GM23338 (cell line): ENCODE measurements at regions not wholly inside any gene's neighbourhood (a gene's known extent, or its start where the extent isn't known, plus 50 kb on each side); places are given as distances from the start of the nearest gene placed in this dataset.

Experiments
- ATAC-seq: fragments of 200-7000 bp; cut with Tn5 transposase; 3 replicates; pipeline ENCODE4 v1.9.1; 2020
- DNase-seq: peaks from one replicate; pipeline ENCODE4 v3.0.0-alpha.2; 2015; ENCODE audit warnings: low spot score
- H2AFZ ChIP-seq: fragments of 200-600 bp; sonication (generic); 2 replicates; pipeline ENCODE4 v1.8.0; 2016; ENCODE audit warnings: antibody characterized with exemption, mild to moderate bottlenecking, moderate library complexity
- H3F3A ChIP-seq: fragments of 200-600 bp; sonication (generic); replicated peaks from 2 replicates; pipeline ENCODE4 v1.8.0; 2017; ENCODE audit warnings: antibody characterized with exemption, mixed run types, low read depth
- H3K27ac ChIP-seq: fragments of 200-600 bp; sonication (generic); 2 replicates; pipeline ENCODE4 v1.6.1; 2016; ENCODE audit warnings: low read depth
- H3K27me3 ChIP-seq: fragments of 200-600 bp; sonication (generic); 2 replicates; pipeline ENCODE4 v1.8.0; 2016; ENCODE audit warnings: mild to moderate bottlenecking, mixed run types, moderate library complexity; ENCODE audit not compliant: insufficient read depth
- H3K36me3 ChIP-seq: fragments of 200-600 bp; sonication (generic); 2 replicates; pipeline ENCODE4 v1.8.0; 2016; ENCODE audit warnings: mild to moderate bottlenecking; ENCODE audit not compliant: insufficient read depth
- H3K4me1 ChIP-seq: fragments of 200-600 bp; sonication (generic); 2 replicates; pipeline ENCODE4 v1.8.0; 2016; ENCODE audit warnings: mild to moderate bottlenecking, moderate library complexity; ENCODE audit not compliant: insufficient read depth
- H3K4me2 ChIP-seq: fragments of 200-600 bp; sonication (generic); 2 replicates; pipeline ENCODE4 v1.7.1; 2017; ENCODE audit warnings: mixed run types
- H3K4me3 ChIP-seq: fragments of 200-600 bp; sonication (generic); 2 replicates; pipeline ENCODE4 v1.6.1; 2016; ENCODE audit warnings: mixed run types
- H3K79me2 ChIP-seq: fragments of 200-600 bp; sonication (generic); replicated peaks from 2 replicates; pipeline ENCODE4 v1.8.0; 2017; ENCODE audit warnings: mild to moderate bottlenecking; ENCODE audit not compliant: insufficient read depth
- H3K9me2 ChIP-seq: fragments of 200-600 bp; sonication (generic); 2 replicates; pipeline ENCODE4 v1.8.0; 2017; ENCODE audit not compliant: insufficient read depth
- H4K20me1 ChIP-seq: fragments of 200-600 bp; sonication (generic); replicated peaks from 2 replicates; pipeline ENCODE4 v1.8.0; 2017; ENCODE audit warnings: mild to moderate bottlenecking; ENCODE audit not compliant: insufficient read depth
- H3K27ac Mint-ChIP-seq: 2 replicates; pipeline ENCODE4 v1.8.0; 2020; ENCODE audit warnings: inconsistent platforms, mild to moderate bottlenecking, moderate library complexity, mixed read lengths
- H3K27me3 Mint-ChIP-seq: 3 replicates; pipeline ENCODE4 v1.8.0; 2022; ENCODE audit warnings: low read depth, mild to moderate bottlenecking, moderate library complexity, mixed read lengths, inconsistent platforms; ENCODE audit not compliant: insufficient read depth, poor library complexity
- H3K36me3 Mint-ChIP-seq: 3 replicates; pipeline ENCODE4 v1.8.0; 2021; ENCODE audit warnings: low read depth, mild to moderate bottlenecking, inconsistent platforms, moderate library complexity, mixed read lengths
- H3K4me1 Mint-ChIP-seq: 3 replicates; pipeline ENCODE4 v1.8.0; 2020; ENCODE audit warnings: mild to moderate bottlenecking, inconsistent platforms, mixed read lengths
- H3K4me3 Mint-ChIP-seq: 3 replicates; pipeline ENCODE4 v1.8.0; 2021; ENCODE audit warnings: moderate library complexity, mild to moderate bottlenecking, inconsistent platforms, mixed read lengths
- H3K9me3 Mint-ChIP-seq: 3 replicates; pipeline ENCODE4 v1.8.0; 2020; ENCODE audit warnings: moderate library complexity, mild to moderate bottlenecking, inconsistent platforms, mixed read lengths
- CREB1 ChIP-seq: fragments of 250-450 bp; sonication (Bioruptor Pico); IDR thresholded peaks from 2 replicates; pipeline ENCODE4 v1.5.0; 2020; ENCODE audit warnings: low read depth, mild to moderate bottlenecking, moderate library complexity
- EZH2 ChIP-seq: fragments of 200-600 bp; sonication (generic); IDR thresholded peaks from one replicate; pipeline ENCODE4 v1.8.0; 2017; ENCODE audit warnings: antibody characterized with exemption, mild to moderate bottlenecking, low read depth; ENCODE audit not compliant: unreplicated experiment
- EZH2phosphoT487 ChIP-seq: fragments of 200-600 bp; sonication (generic); IDR thresholded peaks from one replicate; pipeline ENCODE4 v1.8.1; 2018; ENCODE audit warnings: antibody characterized with exemption; ENCODE audit not compliant: unreplicated experiment
- JUNB ChIP-seq: IDR thresholded peaks from one replicate; pipeline ENCODE4 v1.6.1; 2016; ENCODE audit warnings: antibody characterized with exemption; ENCODE audit not compliant: unreplicated experiment
- NANOG ChIP-seq: IDR thresholded peaks from 2 replicates; pipeline ENCODE4 v1.6.1; 2016; ENCODE audit warnings: antibody characterized with exemption, borderline replicate concordance
- POLR2AphosphoS5 ChIP-seq: IDR thresholded peaks from 2 replicates; pipeline ENCODE4 v1.6.1; 2016; ENCODE audit warnings: antibody characterized with exemption, low read depth
- REST ChIP-seq: IDR thresholded peaks from one replicate; pipeline ENCODE4 v1.6.1; 2018; ENCODE audit warnings: antibody characterized with exemption; ENCODE audit not compliant: unreplicated experiment
- STAT1 ChIP-seq: IDR thresholded peaks from one replicate; pipeline ENCODE4 v1.6.1; 2016; ENCODE audit warnings: antibody characterized with exemption; ENCODE audit not compliant: unreplicated experiment
- ZNF114 ChIP-seq: fragments of 250-450 bp; sonication (Bioruptor Pico); IDR thresholded peaks from 2 replicates; pipeline ENCODE4 v1.5.0; 2020; ENCODE audit warnings: mild to moderate bottlenecking, moderate library complexity
- ZNF331 ChIP-seq: fragments of 250-450 bp; sonication (Bioruptor Pico); IDR thresholded peaks from 2 replicates; pipeline ENCODE4 v1.5.0; 2020; ENCODE audit warnings: low read depth, mild to moderate bottlenecking, moderate library complexity
- TF ChIP-seq, protein P1 (sequence below): fragments of 250-450 bp; sonication (Bioruptor Pico); IDR thresholded peaks from 2 replicates; pipeline ENCODE4 v1.5.0; 2020; ENCODE audit warnings: mild to moderate bottlenecking, moderate library complexity
- TF ChIP-seq, protein P2 (sequence below): IDR thresholded peaks from 2 replicates; pipeline ENCODE4 v1.6.1; 2016; ENCODE audit warnings: antibody characterized with exemption
- TF ChIP-seq, protein P3 (sequence below), 2 experiments: fragments of 200-600 bp in 1 of 2; sonication (generic) in 1 of 2; conservative IDR thresholded peaks; 2 replicates each; pipeline versions ENCODE4 v1.5.1 to v1.6.1; 2016 to 2017; ENCODE audit warnings: antibody characterized with exemption in 2 of 2, low read depth in 2 of 2, mild to moderate bottlenecking in 2 of 2, moderate library complexity in 1 of 2

- TF ChIP-seq EZH2 (no peak), NANOG (no peak), ZNF331 (CRISPR knock-in tag) (no peak), CREB1 (CRISPR knock-in tag) (no peak), JUNB (no peak), STAT1 (no peak), REST (no peak), POLR2AphosphoS5 (no peak), ZNF114 (CRISPR knock-in tag) (no peak), EZH2phosphoT487 (no peak)
- TF ChIP-seq, protein P1, sequence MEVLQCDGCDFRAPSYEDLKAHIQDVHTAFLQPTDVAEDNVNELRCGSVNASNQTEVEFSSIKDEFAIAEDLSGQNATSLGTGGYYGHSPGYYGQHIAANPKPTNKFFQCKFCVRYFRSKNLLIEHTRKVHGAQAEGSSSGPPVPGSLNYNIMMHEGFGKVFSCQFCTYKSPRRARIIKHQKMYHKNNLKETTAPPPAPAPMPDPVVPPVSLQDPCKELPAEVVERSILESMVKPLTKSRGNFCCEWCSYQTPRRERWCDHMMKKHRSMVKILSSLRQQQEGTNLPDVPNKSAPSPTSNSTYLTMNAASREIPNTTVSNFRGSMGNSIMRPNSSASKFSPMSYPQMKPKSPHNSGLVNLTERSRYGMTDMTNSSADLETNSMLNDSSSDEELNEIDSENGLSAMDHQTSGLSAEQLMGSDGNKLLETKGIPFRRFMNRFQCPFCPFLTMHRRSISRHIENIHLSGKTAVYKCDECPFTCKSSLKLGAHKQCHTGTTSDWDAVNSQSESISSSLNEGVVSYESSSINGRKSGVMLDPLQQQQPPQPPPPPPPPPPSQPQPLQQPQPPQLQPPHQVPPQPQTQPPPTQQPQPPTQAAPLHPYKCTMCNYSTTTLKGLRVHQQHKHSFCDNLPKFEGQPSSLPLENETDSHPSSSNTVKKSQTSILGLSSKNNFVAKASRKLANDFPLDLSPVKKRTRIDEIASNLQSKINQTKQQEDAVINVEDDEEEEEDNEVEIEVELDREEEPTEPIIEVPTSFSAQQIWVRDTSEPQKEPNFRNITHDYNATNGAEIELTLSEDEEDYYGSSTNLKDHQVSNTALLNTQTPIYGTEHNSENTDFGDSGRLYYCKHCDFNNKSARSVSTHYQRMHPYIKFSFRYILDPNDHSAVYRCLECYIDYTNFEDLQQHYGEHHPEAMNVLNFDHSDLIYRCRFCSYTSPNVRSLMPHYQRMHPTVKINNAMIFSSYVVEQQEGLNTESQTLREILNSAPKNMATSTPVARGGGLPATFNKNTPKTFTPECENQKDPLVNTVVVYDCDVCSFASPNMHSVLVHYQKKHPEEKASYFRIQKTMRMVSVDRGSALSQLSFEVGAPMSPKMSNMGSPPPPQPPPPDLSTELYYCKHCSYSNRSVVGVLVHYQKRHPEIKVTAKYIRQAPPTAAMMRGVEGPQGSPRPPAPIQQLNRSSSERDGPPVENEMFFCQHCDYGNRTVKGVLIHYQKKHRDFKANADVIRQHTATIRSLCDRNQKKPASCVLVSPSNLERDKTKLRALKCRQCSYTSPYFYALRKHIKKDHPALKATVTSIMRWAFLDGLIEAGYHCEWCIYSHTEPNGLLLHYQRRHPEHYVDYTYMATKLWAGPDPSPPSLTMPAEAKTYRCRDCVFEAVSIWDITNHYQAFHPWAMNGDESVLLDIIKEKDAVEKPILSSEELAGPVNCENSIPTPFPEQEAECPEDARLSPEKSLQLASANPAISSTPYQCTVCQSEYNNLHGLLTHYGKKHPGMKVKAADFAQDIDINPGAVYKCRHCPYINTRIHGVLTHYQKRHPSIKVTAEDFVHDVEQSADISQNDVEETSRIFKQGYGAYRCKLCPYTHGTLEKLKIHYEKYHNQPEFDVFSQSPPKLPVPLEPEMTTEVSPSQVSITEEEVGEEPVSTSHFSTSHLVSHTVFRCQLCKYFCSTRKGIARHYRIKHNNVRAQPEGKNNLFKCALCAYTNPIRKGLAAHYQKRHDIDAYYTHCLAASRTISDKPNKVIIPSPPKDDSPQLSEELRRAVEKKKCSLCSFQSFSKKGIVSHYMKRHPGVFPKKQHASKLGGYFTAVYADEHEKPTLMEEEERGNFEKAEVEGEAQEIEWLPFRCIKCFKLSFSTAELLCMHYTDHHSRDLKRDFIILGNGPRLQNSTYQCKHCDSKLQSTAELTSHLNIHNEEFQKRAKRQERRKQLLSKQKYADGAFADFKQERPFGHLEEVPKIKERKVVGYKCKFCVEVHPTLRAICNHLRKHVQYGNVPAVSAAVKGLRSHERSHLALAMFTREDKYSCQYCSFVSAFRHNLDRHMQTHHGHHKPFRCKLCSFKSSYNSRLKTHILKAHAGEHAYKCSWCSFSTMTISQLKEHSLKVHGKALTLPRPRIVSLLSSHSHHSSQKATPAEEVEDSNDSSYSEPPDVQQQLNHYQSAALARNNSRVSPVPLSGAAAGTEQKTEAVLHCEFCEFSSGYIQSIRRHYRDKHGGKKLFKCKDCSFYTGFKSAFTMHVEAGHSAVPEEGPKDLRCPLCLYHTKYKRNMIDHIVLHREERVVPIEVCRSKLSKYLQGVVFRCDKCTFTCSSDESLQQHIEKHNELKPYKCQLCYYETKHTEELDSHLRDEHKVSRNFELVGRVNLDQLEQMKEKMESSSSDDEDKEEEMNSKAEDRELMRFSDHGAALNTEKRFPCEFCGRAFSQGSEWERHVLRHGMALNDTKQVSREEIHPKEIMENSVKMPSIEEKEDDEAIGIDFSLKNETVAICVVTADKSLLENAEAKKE (CRISPR knock-in tag), result no peak
- TF ChIP-seq, protein P2, sequence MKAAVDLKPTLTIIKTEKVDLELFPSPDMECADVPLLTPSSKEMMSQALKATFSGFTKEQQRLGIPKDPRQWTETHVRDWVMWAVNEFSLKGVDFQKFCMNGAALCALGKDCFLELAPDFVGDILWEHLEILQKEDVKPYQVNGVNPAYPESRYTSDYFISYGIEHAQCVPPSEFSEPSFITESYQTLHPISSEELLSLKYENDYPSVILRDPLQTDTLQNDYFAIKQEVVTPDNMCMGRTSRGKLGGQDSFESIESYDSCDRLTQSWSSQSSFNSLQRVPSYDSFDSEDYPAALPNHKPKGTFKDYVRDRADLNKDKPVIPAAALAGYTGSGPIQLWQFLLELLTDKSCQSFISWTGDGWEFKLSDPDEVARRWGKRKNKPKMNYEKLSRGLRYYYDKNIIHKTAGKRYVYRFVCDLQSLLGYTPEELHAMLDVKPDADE, result no peak
- TF ChIP-seq, protein P3, sequence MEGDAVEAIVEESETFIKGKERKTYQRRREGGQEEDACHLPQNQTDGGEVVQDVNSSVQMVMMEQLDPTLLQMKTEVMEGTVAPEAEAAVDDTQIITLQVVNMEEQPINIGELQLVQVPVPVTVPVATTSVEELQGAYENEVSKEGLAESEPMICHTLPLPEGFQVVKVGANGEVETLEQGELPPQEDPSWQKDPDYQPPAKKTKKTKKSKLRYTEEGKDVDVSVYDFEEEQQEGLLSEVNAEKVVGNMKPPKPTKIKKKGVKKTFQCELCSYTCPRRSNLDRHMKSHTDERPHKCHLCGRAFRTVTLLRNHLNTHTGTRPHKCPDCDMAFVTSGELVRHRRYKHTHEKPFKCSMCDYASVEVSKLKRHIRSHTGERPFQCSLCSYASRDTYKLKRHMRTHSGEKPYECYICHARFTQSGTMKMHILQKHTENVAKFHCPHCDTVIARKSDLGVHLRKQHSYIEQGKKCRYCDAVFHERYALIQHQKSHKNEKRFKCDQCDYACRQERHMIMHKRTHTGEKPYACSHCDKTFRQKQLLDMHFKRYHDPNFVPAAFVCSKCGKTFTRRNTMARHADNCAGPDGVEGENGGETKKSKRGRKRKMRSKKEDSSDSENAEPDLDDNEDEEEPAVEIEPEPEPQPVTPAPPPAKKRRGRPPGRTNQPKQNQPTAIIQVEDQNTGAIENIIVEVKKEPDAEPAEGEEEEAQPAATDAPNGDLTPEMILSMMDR (conservative IDR thresholded peaks at IDR 0.05; ENCODE audit: low read depth in 2 of 2), result no peak
- H3K36me3 Mint-ChIP-seq, result peaks cover 3% of the 10 kb centered on the region; the same call in 1 of the 3 replicates
- no peaks in the 10 kb centered on the region for H3F3A ChIP-seq
- peaks cover 4% of the 10 kb centered on the region; the same call in 1 of the 2 replicates for H3K9me2 ChIP-seq
- ATAC-seq (no peak), DNase-seq (no peak)
- peaks cover 24% of the 10 kb centered on the region for H3K27me3 ChIP-seq
- H3K36me3 ChIP-seq, result no peaks in the 10 kb centered on the region
- H2AFZ ChIP-seq, result no peak overlapping the region
- H3K9me3 Mint-ChIP-seq, result peaks cover 6% of the 10 kb centered on the region; the same call in 2 of the 3 replicates
- H3K27ac Mint-ChIP-seq, result no peak overlapping the region
- no peak overlapping the region for H3K4me3 Mint-ChIP-seq
- no peaks in the 10 kb centered on the region for H3K79me2 ChIP-seq
- H3K27ac ChIP-seq, result no peak overlapping the region
- H4K20me1 ChIP-seq, result no peaks in the 10 kb centered on the region
- H3K4me1 ChIP-seq, result peaks cover 19% of the 10 kb centered on the region
- H3K4me2 ChIP-seq, result no peak overlapping the region
- peaks cover 28% of the 10 kb centered on the region for H3K4me1 Mint-ChIP-seq
- peaks cover 9% of the 10 kb centered on the region for H3K27me3 Mint-ChIP-seq
- no peak overlapping the region for H3K4me3 ChIP-seq
Observed at GRCh38 chr12:97316321-97316720, 146.3 kb upstream of the RMST start.
